K562 (cell line): ENCODE measurements at regions not wholly inside any gene's neighbourhood (a gene's known extent, or its start where the extent isn't known, plus 50 kb on each side); places are given as distances from the start of the nearest gene placed in this dataset.

Experiments
- ATAC-seq: fragments of 200-7000 bp; cut with Tn5 transposase; 3 replicates; pipeline ENCODE4 v1.9.1; 2020; ENCODE audit warnings: moderate library complexity
- BruUV-seq: library from RNA; stranded (reverse); fragments of 400-500 nt; replicated peaks from 2 replicates; lab custom pipeline; 2021; lab: Mats Ljungman, UMichigan
- CTCF ChIA-PET: fragments of 300-600 bp; formaldehyde crosslinking; extraction: SDS; loops from one replicate; lab custom pipeline; 2021; ENCODE audit warnings: low intra/inter-chr PET ratio; lab: Yijun Ruan, JAX
- POLR2A ChIA-PET: fragments of 300-600, 350-650 bp; sonication (Branson Sonifier 250); formaldehyde crosslinking; extraction: SDS; loops from one replicate; lab custom pipeline; 2021; ENCODE audit warnings: antibody characterized with exemption, inconsistent platforms; lab: Yijun Ruan, JAX
- DNase-seq, 4 experiments: peaks; one replicate each; pipeline versions ENCODE4 v3.0.0 to v3.0.0-alpha.2; 2011 to 2018; ENCODE audit warnings: low spot score in 3 of 4, mixed read lengths in 3 of 4; ENCODE audit errors: extremely low read depth in 1 of 4
- FAIRE-seq: peaks from 2 replicates; lab custom pipeline; 2011; peaks lifted over from hg19 to GRCh38; lab: Jason Lieb, UNC
- H2AFZ ChIP-seq: 2 replicates; pipeline ENCODE4 v1.6.0; 2011; ENCODE audit warnings: low read depth, low read length, control low read depth, inconsistent platforms
- H3K27ac ChIP-seq: fragments of 200-600 bp; 3 replicates; pipeline ENCODE4 v1.8.0; 2011; ENCODE audit warnings: low read depth, mild to moderate bottlenecking, control low read depth, inconsistent platforms, low read length, moderate library complexity, mixed read lengths; ENCODE audit errors: extremely low read depth
- H3K27me3 ChIP-seq, 2 experiments: fragments of 300-600 bp in 1 of 2; 2 replicates in 1 of 2; 3 replicates in 1 of 2; pipeline versions ENCODE4 v1.6.0 to v1.8.0; 2011; ENCODE audit warnings: inconsistent platforms in 2 of 2, low read length in 2 of 2, mild to moderate bottlenecking in 1 of 2, mixed read lengths in 1 of 2, moderate library complexity in 1 of 2; ENCODE audit not compliant: control insufficient read depth in 2 of 2, insufficient read depth in 2 of 2
- H3K36me3 ChIP-seq: fragments of 300-600 bp; 3 replicates; pipeline ENCODE4 v1.8.0; 2011; ENCODE audit warnings: mild to moderate bottlenecking, low read length, inconsistent platforms; ENCODE audit not compliant: control insufficient read depth, insufficient read depth
- H3K4me1 ChIP-seq, 2 experiments: fragments of 200-600 bp in 1 of 2; replicated peaks in 1 of 2; 2 replicates in 1 of 2; 3 replicates in 1 of 2; pipeline versions ENCODE4 v1.5.1 to v1.8.0; 2011; ENCODE audit warnings: inconsistent platforms in 2 of 2, low read length in 2 of 2, mild to moderate bottlenecking in 1 of 2, mixed read lengths in 1 of 2, moderate library complexity in 1 of 2; ENCODE audit not compliant: control insufficient read depth in 2 of 2, insufficient read depth in 2 of 2
- H3K4me2 ChIP-seq: 2 replicates; pipeline ENCODE4 v1.6.1; 2011; ENCODE audit warnings: low read length, control low read depth, inconsistent platforms, mixed read lengths; ENCODE audit not compliant: insufficient read depth
- H3K4me3 ChIP-seq: fragments of 200-600 bp; sonication (generic), shearing (Covaris generic); 2 replicates; pipeline ENCODE4 v1.5.1; 2016; ENCODE audit warnings: control low read depth, inconsistent platforms
- H3K79me2 ChIP-seq: fragments of 200-600 bp; 3 replicates; pipeline ENCODE4 v1.8.0; 2011; ENCODE audit warnings: low read length, inconsistent platforms; ENCODE audit not compliant: control insufficient read depth, insufficient read depth
- H3K9ac ChIP-seq, 2 experiments: 2 replicates each; pipeline versions ENCODE4 v1.6.0 to v1.6.1; 2011; ENCODE audit warnings: low read depth in 2 of 2, low read length in 2 of 2, control low read depth in 1 of 2, inconsistent platforms in 1 of 2, mild to moderate bottlenecking in 1 of 2, mixed read lengths in 1 of 2; ENCODE audit not compliant: insufficient read depth in 1 of 2
- H3K9me1 ChIP-seq: one replicate; pipeline ENCODE4 v1.6.0; 2011; ENCODE audit warnings: inconsistent platforms, mild to moderate bottlenecking, low read length, moderate library complexity; ENCODE audit not compliant: control insufficient read depth, insufficient read depth
- H3K9me3 ChIP-seq: replicated peaks from 2 replicates; pipeline ENCODE4 v1.5.1; 2011; ENCODE audit warnings: low read depth, low read length, inconsistent platforms; ENCODE audit not compliant: control insufficient read depth, insufficient read depth
- H4K20me1 ChIP-seq: replicated peaks from 2 replicates; pipeline ENCODE4 v1.6.1; 2011; ENCODE audit warnings: low read length, inconsistent platforms, mixed read lengths; ENCODE audit not compliant: control insufficient read depth, insufficient read depth
- CBX3 ChIP-seq, 2 experiments: IDR thresholded peaks; 1 replicate in 1 of 2; 2 replicates in 1 of 2; pipeline ENCODE4 v1.6.1; 2012; ENCODE audit warnings: inconsistent platforms in 2 of 2, low read length in 2 of 2, borderline replicate concordance in 1 of 2, control low read depth in 1 of 2
- ZNF324 ChIP-seq: fragments of 250-450 bp; sonication (Bioruptor Pico); IDR thresholded peaks from 2 replicates; pipeline ENCODE4 v1.4.0; 2020; ENCODE audit warnings: mild to moderate bottlenecking
- ZNF384 ChIP-seq: IDR thresholded peaks from 2 replicates; pipeline ENCODE4 v1.6.1; 2012; ENCODE audit warnings: low read depth, low read length, improper control_type of control experiment
- WGBS: fragments of 100-300 bp; shearing (Covaris generic); methylation state at CpG from one replicate; pipeline ENCODE4 v1.1.6; 2016; ENCODE audit warnings: low coverage, mixed read lengths; ENCODE audit not compliant: insufficient coverage; ENCODE audit errors: missing lambda C conversion rate; 5-methylcytosine and 5-hydroxymethylcytosine counted together
- in situ Hi-C: fragments of 300-500 bp; cut with MboI; formaldehyde crosslinking; loops from 4 replicates; pipeline ENCODE4 v1.15.0; 2018; ENCODE audit warnings: inconsistent platforms, mixed read lengths
- intact Hi-C: fragments of 100-400 bp; cut with micrococcal nuclease; formaldehyde crosslinking; loops from 2 replicates; pipeline ENCODE4 v1.14.2; 2022
- TF ChIP-seq, protein P1 (sequence below), 2 experiments: fragments of 450-650 bp; IDR thresholded peaks; 2 replicates each; pipeline ENCODE4 v1.6.1; 2018; ENCODE audit warnings: mild to moderate bottlenecking in 2 of 2, low read depth in 1 of 2; ENCODE audit not compliant: partially characterized antibody in 2 of 2

DNA sequence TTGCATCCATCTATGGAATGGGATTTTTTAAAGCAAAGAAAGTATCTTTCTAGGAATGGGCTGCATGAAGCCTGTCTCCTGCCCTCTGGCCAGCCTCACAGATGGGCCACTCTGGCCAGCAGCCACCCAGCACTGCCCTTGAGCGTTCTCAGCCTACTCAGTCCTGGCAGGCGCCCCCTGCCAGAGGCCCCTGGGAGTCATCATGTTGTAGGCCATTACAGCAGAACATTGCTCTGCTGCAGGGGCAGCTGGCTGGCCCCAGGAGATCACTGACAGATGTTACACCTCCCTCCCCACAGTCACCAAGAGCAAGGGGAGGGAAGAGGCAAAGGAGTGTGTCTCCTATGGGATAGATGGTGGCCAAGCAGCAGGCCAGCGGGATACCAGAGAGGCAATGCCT lies 363.7 kb downstream of the NXPE2 start:
- Histone ChIP-seq H2AFZ (no peak overlapping the region), H3K27ac (no peak overlapping the region), H3K4me2 (no peak overlapping the region), H3K9me3 (no peaks in the 10 kb centered on the region), H4K20me1 (no peaks in the 10 kb centered on the region), H3K79me2 (no peaks in the 10 kb centered on the region), H3K9me1 (no peaks in the 10 kb centered on the region), H3K36me3 (no peaks in the 10 kb centered on the region), H3K4me3 (no peak overlapping the region), H3K4me1 (no peaks in the 10 kb centered on the region)
- FAIRE-seq (no peak), ATAC-seq (no peak)
- in situ Hi-C loops = no loop called here
- 0% methylated on average over 3 of the region's 3 CpGs for WGBS
- intact Hi-C loops = no loop called here
- POLR2A ChIA-PET = no interaction called here
- no TSS peak for BruUV-seq
- CTCF ChIA-PET = no interaction called here
- TF ChIP-seq ZNF324 (CRISPR knock-in tag) = no peak
- TF ChIP-seq CBX3 (IDR thresholded peaks at IDR 0.05; ENCODE audit: borderline replicate concordance in 1 of 2, low read length in 2 of 2) = no peak
- TF ChIP-seq, all 486 proteins: peak for 0
- DNase-seq = no peak
- Histone ChIP-seq H3K27me3 (no peaks in the 10 kb centered on the region), H3K9ac (no peak overlapping the region)

DNA sequence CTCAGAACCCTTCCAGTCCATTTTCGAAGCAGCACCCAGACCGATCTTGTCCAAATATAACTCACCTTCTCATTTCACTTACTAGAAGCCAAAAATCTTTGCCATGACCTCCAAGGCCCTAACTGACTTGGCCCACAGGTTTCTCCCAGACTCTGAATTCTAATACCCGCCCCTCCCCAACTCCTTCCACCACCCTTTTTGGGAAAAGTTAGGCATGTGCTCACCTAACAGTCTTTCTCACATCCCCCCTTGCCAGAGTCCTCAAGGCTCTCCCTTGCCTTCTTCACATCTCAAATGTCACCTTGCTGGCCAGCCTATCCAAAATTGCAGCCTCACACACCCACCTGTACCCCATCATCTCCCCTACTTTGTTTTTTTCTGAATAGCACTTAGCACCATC lies 369.3 kb downstream of the NXPE2 start:
- WGBS = 0% methylated on average over 3 of the region's 3 CpGs

More for the DNA sequence above, 369.3 kb downstream of the NXPE2 start:
- ChIA-PET POLR2A (interaction anchor here (1.4 kb wide), 1 partner anchor 12 kb away, joined by 4 read pairs; no protein-coding TSS in a partner anchor), CTCF (no interaction called here)
- H3K9me1 ChIP-seq = no peaks in the 10 kb centered on the region
- ATAC-seq = no peak
- no peak overlapping the region for H3K27ac ChIP-seq
- no peak overlapping the region for H2AFZ ChIP-seq
- TF ChIP-seq, protein P1, sequence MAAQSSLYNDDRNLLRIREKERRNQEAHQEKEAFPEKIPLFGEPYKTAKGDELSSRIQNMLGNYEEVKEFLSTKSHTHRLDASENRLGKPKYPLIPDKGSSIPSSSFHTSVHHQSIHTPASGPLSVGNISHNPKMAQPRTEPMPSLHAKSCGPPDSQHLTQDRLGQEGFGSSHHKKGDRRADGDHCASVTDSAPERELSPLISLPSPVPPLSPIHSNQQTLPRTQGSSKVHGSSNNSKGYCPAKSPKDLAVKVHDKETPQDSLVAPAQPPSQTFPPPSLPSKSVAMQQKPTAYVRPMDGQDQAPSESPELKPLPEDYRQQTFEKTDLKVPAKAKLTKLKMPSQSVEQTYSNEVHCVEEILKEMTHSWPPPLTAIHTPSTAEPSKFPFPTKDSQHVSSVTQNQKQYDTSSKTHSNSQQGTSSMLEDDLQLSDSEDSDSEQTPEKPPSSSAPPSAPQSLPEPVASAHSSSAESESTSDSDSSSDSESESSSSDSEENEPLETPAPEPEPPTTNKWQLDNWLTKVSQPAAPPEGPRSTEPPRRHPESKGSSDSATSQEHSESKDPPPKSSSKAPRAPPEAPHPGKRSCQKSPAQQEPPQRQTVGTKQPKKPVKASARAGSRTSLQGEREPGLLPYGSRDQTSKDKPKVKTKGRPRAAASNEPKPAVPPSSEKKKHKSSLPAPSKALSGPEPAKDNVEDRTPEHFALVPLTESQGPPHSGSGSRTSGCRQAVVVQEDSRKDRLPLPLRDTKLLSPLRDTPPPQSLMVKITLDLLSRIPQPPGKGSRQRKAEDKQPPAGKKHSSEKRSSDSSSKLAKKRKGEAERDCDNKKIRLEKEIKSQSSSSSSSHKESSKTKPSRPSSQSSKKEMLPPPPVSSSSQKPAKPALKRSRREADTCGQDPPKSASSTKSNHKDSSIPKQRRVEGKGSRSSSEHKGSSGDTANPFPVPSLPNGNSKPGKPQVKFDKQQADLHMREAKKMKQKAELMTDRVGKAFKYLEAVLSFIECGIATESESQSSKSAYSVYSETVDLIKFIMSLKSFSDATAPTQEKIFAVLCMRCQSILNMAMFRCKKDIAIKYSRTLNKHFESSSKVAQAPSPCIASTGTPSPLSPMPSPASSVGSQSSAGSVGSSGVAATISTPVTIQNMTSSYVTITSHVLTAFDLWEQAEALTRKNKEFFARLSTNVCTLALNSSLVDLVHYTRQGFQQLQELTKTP (IDR thresholded peaks at IDR 0.05; ENCODE audit: low read depth in 1 of 2, partially characterized antibody in 2 of 2) = no peak
- TF ChIP-seq ZNF384 = no peak
- no peaks in the 10 kb centered on the region for H4K20me1 ChIP-seq
- no peak overlapping the region for H3K4me3 ChIP-seq
- no peaks in the 10 kb centered on the region for H3K4me1 ChIP-seq
- no peak for DNase-seq
- no peaks in the 10 kb centered on the region for H3K36me3 ChIP-seq
- no peak for FAIRE-seq
- BruUV-seq = no TSS peak
- no peaks in the 10 kb centered on the region for H3K9me3 ChIP-seq
- no peak overlapping the region for H3K4me2 ChIP-seq
- in situ Hi-C loops (no loop called here), intact Hi-C loops (no loop called here)
- no peaks in the 10 kb centered on the region for H3K79me2 ChIP-seq
- H3K27me3 ChIP-seq = peaks cover 0 to 9% of the 10 kb centered on the region in 2 experiments; a peak in 2 of 5 replicates
- no peak overlapping the region for H3K9ac ChIP-seq
